ENCODE measurements at regions not wholly inside any gene's neighbourhood (a gene's known extent, or its start where the extent isn't known, plus 50 kb on each side); places are given as distances from the start of the nearest gene placed in this dataset.

DNA sequence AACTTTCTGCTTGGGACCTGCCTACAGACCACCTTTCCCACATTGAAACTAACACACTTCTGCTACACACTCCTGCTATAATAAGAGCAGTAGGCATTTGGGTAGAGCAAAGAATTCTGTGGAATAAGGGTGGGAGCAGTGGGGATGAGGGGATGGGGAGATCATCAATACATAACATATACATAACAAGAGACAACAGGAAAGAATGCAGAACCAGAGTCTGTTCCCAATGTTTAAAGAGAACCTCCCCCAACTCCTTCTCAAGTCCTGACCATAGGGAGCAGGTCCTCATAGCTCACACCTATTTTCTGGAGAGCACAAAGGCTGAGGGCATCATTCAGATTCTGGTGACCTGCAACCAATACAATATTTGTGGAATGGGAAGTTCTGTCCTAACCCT, 121.6 kb upstream of the BARHL2 start:
- peaks cover 97% of the 10 kb centered on the region for H3K27me3 ChIP-seq (ENCODE audit: insufficient read depth, low read depth, low read length)
- no peak for TF ChIP-seq SMC3 (conservative IDR thresholded peaks at IDR 0.05; ENCODE audit: poor library complexity)
- TF ChIP-seq, protein P1, sequence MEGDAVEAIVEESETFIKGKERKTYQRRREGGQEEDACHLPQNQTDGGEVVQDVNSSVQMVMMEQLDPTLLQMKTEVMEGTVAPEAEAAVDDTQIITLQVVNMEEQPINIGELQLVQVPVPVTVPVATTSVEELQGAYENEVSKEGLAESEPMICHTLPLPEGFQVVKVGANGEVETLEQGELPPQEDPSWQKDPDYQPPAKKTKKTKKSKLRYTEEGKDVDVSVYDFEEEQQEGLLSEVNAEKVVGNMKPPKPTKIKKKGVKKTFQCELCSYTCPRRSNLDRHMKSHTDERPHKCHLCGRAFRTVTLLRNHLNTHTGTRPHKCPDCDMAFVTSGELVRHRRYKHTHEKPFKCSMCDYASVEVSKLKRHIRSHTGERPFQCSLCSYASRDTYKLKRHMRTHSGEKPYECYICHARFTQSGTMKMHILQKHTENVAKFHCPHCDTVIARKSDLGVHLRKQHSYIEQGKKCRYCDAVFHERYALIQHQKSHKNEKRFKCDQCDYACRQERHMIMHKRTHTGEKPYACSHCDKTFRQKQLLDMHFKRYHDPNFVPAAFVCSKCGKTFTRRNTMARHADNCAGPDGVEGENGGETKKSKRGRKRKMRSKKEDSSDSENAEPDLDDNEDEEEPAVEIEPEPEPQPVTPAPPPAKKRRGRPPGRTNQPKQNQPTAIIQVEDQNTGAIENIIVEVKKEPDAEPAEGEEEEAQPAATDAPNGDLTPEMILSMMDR (IDR thresholded peaks at IDR 0.05; ENCODE audit: poor library complexity, severe bottlenecking): no peak
- no peak for TF ChIP-seq POLR2AphosphoS5 (IDR thresholded peaks at IDR 0.05)
- TF ChIP-seq, protein P2, sequence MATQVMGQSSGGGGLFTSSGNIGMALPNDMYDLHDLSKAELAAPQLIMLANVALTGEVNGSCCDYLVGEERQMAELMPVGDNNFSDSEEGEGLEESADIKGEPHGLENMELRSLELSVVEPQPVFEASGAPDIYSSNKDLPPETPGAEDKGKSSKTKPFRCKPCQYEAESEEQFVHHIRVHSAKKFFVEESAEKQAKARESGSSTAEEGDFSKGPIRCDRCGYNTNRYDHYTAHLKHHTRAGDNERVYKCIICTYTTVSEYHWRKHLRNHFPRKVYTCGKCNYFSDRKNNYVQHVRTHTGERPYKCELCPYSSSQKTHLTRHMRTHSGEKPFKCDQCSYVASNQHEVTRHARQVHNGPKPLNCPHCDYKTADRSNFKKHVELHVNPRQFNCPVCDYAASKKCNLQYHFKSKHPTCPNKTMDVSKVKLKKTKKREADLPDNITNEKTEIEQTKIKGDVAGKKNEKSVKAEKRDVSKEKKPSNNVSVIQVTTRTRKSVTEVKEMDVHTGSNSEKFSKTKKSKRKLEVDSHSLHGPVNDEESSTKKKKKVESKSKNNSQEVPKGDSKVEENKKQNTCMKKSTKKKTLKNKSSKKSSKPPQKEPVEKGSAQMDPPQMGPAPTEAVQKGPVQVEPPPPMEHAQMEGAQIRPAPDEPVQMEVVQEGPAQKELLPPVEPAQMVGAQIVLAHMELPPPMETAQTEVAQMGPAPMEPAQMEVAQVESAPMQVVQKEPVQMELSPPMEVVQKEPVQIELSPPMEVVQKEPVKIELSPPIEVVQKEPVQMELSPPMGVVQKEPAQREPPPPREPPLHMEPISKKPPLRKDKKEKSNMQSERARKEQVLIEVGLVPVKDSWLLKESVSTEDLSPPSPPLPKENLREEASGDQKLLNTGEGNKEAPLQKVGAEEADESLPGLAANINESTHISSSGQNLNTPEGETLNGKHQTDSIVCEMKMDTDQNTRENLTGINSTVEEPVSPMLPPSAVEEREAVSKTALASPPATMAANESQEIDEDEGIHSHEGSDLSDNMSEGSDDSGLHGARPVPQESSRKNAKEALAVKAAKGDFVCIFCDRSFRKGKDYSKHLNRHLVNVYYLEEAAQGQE (IDR thresholded peaks at IDR 0.05; ENCODE audit: borderline replicate concordance): no peak
- no peak for TF ChIP-seq EZH2 (IDR thresholded peaks at IDR 0.05; ENCODE audit: borderline replicate concordance, insufficient read depth, low read length, poor library complexity, severe bottlenecking)
- no peak for TF ChIP-seq EP300 (conservative IDR thresholded peaks at IDR 0.05; ENCODE audit: poor library complexity, severe bottlenecking)
- TF ChIP-seq TAF1 (IDR thresholded peaks at IDR 0.05; ENCODE audit: low read depth): no peak
- no peak for TF ChIP-seq RAD21 (conservative IDR thresholded peaks at IDR 0.05)
- TF ChIP-seq MXI1 (conservative IDR thresholded peaks at IDR 0.05; ENCODE audit: poor library complexity, severe bottlenecking): no peak
- H3K9me3 ChIP-seq (ENCODE audit: low read length): no peaks in the 10 kb centered on the region
- no peak overlapping the region for H3K4me2 ChIP-seq (ENCODE audit: low read length)
- H3K9me2 ChIP-seq (ENCODE audit: insufficient read depth, low read length): no peaks in the 10 kb centered on the region
- H3K9ac ChIP-seq (ENCODE audit: low read length): no peak overlapping the region
- H4K20me1 ChIP-seq (ENCODE audit: insufficient read depth): no peaks in the 10 kb centered on the region
- no peak overlapping the region for H3K4me3 ChIP-seq (ENCODE audit: low read length)
- no peaks in the 10 kb centered on the region for H3K36me3 ChIP-seq (ENCODE audit: insufficient read depth, low read length)
- H2AFZ ChIP-seq (ENCODE audit: low read depth, low read length): no peak overlapping the region
- H3F3A ChIP-seq (ENCODE audit: insufficient read depth, low read length, poor library complexity, severe bottlenecking): peaks cover 5% of the 10 kb centered on the region
- H3K27ac ChIP-seq (ENCODE audit: low read length): no peak overlapping the region
- no peaks in the 10 kb centered on the region for H3K79me2 ChIP-seq (replicated peaks; ENCODE audit: insufficient read depth, low read length)

DNA sequence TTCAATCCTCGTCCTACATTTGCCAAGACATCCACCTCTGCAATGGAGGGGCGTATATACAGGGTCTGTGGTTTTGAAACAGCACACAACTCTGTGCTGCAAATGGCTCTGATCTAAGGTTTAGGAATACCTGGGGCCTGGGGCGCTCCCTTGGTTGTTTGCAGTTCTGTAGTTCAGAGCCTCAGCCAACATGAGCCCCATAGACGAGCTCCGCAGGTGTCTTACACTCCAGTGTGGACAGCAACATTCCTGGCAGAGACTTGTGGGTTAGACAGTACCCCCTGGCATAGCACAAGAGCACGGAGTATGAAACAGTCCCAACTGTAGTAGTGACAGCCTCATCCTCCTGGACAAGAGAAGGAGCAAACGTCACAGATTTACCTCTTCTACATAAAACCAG, 120.3 kb upstream of the BARHL2 start:
- no peak for TF ChIP-seq POLR2AphosphoS5 (IDR thresholded peaks at IDR 0.05)
- no peak for TF ChIP-seq MXI1 (conservative IDR thresholded peaks at IDR 0.05; ENCODE audit: poor library complexity, severe bottlenecking)
- TF ChIP-seq, protein P2 (IDR thresholded peaks at IDR 0.05; ENCODE audit: borderline replicate concordance): no peak
- no peak for TF ChIP-seq SMC3 (conservative IDR thresholded peaks at IDR 0.05; ENCODE audit: poor library complexity)
- TF ChIP-seq EP300 (conservative IDR thresholded peaks at IDR 0.05; ENCODE audit: poor library complexity, severe bottlenecking): no peak
- TF ChIP-seq TAF1 (IDR thresholded peaks at IDR 0.05; ENCODE audit: low read depth): no peak
- TF ChIP-seq RAD21 (conservative IDR thresholded peaks at IDR 0.05): no peak
- TF ChIP-seq, protein P1 (IDR thresholded peaks at IDR 0.05; ENCODE audit: poor library complexity, severe bottlenecking): no peak
- TF ChIP-seq EZH2 (IDR thresholded peaks at IDR 0.05; ENCODE audit: borderline replicate concordance, insufficient read depth, low read length, poor library complexity, severe bottlenecking): no peak

More for the DNA sequence above, 120.3 kb upstream of the BARHL2 start:
- no peaks in the 10 kb centered on the region for H3K36me3 ChIP-seq (ENCODE audit: insufficient read depth, low read length)
- H3K9ac ChIP-seq (ENCODE audit: low read length): no peak overlapping the region
- peaks cover 8% of the 10 kb centered on the region for H3F3A ChIP-seq (ENCODE audit: insufficient read depth, low read length, poor library complexity, severe bottlenecking)
- no peaks in the 10 kb centered on the region for H3K79me2 ChIP-seq (replicated peaks; ENCODE audit: insufficient read depth, low read length)
- H3K27me3 ChIP-seq (ENCODE audit: insufficient read depth, low read depth, low read length): peaks cover 97% of the 10 kb centered on the region
- no peak overlapping the region for H3K4me2 ChIP-seq (ENCODE audit: low read length)
- H4K20me1 ChIP-seq (ENCODE audit: insufficient read depth): no peaks in the 10 kb centered on the region
- H3K9me3 ChIP-seq (ENCODE audit: low read length): no peaks in the 10 kb centered on the region
- no peaks in the 10 kb centered on the region for H3K9me2 ChIP-seq (ENCODE audit: insufficient read depth, low read length)
- no peak overlapping the region for H3K27ac ChIP-seq (ENCODE audit: low read length)
- H3K4me3 ChIP-seq (ENCODE audit: low read length): no peak overlapping the region
- H2AFZ ChIP-seq (ENCODE audit: low read depth, low read length): no peak overlapping the region

Data from neural cell (in vitro differentiated cells).